ENCODE measurements at regions not wholly inside any gene's neighbourhood (a gene's known extent, or its start where the extent isn't known, plus 50 kb on each side); places are given as distances from the start of the nearest gene placed in this dataset.

DNA sequence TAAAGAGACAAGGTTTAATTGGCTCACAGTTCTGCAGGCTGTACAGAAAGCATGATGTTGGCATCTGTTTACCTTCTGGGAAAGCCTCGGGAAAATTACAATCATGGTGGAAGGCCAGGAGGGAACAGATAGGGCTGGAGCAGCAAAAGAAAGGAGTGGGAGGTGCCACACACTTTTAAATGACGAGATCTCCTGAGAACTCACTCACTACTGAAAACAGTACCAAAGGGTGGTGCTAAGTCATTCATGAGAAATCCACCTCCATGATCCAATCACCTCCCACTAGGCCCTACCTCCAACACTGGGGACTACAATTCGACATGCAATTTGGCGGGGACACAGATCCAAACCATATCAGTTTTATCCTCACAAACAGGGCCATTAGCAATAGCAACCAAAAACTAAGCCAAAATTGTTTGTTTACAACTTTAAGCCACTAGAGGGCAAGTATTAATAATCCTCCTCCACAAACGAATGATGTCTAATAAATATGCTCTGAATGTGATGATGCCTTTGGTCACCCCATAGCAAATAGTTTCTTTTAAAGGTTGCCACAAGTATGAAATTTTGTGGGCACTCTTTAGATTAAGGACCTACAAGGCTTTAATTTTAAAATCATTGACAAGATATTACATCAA, 129.2 kb upstream of the NRBF2 start:
- TF ChIP-seq CTCF (IDR thresholded peaks at IDR 0.05; ENCODE audit: low read length) (peak; percentile 37; the same call in 1 of the 2 replicates), EZH2 (IDR thresholded peaks at IDR 0.05; ENCODE audit: borderline replicate concordance, low read length) (no peak)

Measured in OCI-LY1 (cell line).